Fibroblast of skin of abdomen (primary cell): ENCODE measurements at regions not wholly inside any gene's neighbourhood (a gene's known extent, or its start where the extent isn't known, plus 50 kb on each side); places are given as distances from the start of the nearest gene placed in this dataset.

Experiments used
- DNase-seq: peaks from one replicate; pipeline ENCODE4 v3.0.0-alpha.2; 2013

GRCh38 chr16:47753659-47754058 lies 292.5 kb downstream of the PHKB start:
- no peak for DNase-seq
